ENCODE measurements at regions not wholly inside any gene's neighbourhood (a gene's known extent, or its start where the extent isn't known, plus 50 kb on each side); places are given as distances from the start of the nearest gene placed in this dataset.

GRCh38 chr12:67173258-67173657 is 95.9 kb upstream of the CAND1 start:
- DNase-seq = no peak

- no peak for DNase-seq
These were observed 86.6 kb upstream of the CAND1 start for GRCh38 chr12:67182551-67182950.

- DNase-seq = peak in 2 of 5 donors; percentile 2 to 8
These were observed 75.5 kb upstream of the CAND1 start for GRCh38 chr12:67193704-67194103.

GRCh38 chr12:67200386-67200785 is 68.8 kb upstream of the CAND1 start:
- no peak for DNase-seq

- DNase-seq = no peak
These were observed 67.0 kb upstream of the CAND1 start for GRCh38 chr12:67202011-67202677.

- no peak for DNase-seq
These were observed 66.5 kb upstream of the CAND1 start for GRCh38 chr12:67202678-67203012.

- no peak for DNase-seq
These were observed 60.7 kb upstream of the CAND1 start for GRCh38 chr12:67208281-67209067.

- DNase-seq = no peak
These were observed 58.1 kb upstream of the CAND1 start for GRCh38 chr12:67211029-67211428.

- DNase-seq = no peak
These were observed 57.7 kb upstream of the CAND1 start for GRCh38 chr12:67211494-67211893.

GRCh38 chr12:67217647-67218046 is 51.5 kb upstream of the CAND1 start:
- DNase-seq = no peak
